SIG-M5 treated with dmso at 0.1 percent for 504 hours (cell line): ENCODE measurements at regions not wholly inside any gene's neighbourhood (a gene's known extent, or its start where the extent isn't known, plus 50 kb on each side); places are given as distances from the start of the nearest gene placed in this dataset.
A peak's percentile ranks its signal among the peaks of the same experiment; 100 is the strongest.

Experiments
- DNase-seq: peaks from one replicate; lab custom pipeline; 2025; ENCODE audit not compliant: unreplicated experiment; lab: John Stamatoyannopoulos, UW

DNA sequence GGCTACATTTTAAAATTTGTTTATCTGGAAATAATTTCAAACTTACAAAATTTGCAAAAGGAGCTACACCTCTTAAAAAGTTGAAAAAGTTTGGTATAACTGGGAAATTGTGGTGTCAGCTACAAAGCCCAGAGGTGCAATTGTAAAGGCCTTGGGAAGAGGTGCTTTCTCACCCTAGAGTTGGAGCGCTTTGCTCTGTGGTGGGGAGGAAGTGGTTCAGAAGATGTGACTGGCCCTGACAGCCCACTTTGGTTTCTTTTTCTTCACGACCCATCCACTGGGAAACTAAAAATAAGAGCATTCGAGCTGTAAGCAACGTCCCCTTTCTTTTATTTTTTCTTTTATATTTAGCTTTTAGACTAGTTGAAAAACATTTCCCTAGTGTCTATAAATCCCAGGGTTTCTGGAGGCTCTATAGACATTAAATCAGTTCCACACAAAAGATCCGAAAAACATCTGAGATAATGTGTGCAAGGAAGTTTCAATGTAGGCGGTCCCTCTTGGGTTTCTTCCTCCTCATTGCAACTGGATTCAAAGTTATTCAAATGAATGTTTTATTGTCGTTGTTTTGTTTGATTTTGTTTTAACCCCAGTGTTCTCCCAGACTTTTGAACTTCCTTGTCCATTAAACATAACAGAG, 397.8 kb downstream of the KIF16B start:
- no peak for DNase-seq

DNA sequence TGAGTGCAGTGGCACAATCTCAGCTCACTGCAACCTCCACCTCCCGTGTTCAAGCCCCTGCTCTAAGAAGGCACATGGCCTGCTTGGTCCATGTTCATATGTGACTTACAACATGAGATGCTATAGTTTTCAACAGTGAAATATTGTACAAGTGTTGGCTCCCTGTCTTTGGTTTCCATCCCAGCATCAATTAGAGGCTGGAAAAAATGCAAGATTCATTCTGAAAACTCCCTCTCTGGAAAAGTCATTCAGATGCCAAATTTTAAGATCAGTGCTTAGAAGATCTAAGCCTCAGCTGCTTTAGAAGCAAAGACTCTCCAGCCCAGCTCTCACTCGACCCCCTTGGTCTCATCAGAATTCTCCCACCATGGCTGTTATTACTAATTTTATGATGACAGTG, 398.9 kb downstream of the KIF16B start:
- no peak for DNase-seq

DNA sequence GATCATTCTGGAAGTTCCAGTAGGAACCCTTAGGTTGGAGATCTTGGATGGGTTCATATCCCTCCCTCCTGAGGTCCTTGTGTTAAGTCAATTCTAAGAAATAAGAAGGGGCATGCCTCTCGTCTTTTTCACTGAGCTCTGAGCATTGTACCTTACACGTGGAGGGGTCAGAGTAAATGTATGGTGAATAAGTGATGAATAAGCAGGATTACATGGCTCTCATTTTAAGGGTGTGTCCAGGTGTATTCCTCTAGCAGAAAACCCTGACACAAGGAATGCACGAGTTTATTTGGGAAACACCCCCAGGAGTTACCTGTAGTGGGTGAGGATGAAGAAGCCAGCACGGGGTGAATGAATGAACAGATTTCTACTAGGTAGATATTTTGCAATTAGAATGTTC, 400.2 kb downstream of the KIF16B start:
- DNase-seq: no peak

DNA sequence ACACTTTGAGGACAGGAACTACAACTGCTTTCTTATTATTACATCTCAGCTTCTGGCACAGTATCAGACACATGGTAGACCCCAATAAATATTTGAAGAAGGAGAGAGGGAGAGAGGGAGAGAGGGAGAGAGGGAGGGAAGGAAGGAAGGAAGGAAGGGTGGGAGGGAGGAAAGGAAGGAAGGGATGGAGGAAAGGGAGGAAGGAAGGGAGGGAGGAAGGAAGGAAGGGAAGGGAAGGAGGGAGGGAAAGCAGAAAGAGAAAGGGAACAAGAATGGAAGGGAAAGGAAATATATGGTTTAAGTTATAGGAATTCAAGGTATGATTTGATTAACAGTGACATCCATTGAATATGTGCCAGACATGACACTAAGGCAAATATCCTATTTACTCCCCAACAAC, 402.1 kb downstream of the KIF16B start:
- no peak for DNase-seq

GRCh38 chr20:16170406-16170971, 402.8 kb downstream of the KIF16B start:
- no peak for DNase-seq

DNA sequence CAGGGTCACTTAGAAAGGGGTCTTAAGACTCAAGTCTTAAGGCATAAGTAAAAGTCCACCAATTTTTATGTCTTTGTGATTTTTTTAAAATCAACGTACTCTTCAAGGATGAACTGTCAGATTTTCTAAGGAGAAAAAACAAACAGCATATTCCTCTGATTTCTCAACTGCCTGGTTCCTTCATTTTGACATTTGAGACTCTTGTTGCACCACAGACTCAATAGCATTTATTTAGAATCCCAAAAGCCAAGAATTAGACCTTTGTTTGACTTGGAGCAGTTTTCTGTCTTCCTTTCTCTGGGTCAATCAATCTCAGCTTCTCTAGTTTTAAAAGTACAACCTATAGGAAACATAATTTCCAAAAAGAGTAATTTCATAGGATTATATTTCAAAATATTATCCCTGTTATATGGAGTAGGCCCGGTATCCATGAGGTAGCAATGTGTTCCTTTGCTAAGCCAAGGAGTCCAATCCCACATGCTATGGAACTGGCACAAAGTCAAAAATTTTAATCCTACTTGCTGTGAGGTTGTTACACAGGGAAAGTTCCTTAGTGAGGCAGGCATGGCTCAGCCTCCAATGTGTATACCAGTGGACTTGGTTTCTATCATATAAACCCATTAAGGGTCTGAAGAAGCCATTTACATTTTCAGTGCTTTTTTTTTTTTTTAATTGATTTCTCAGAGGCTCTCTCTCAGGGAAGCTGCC, 405.7 kb downstream of the KIF16B start:
- DNase-seq: no peak

DNA sequence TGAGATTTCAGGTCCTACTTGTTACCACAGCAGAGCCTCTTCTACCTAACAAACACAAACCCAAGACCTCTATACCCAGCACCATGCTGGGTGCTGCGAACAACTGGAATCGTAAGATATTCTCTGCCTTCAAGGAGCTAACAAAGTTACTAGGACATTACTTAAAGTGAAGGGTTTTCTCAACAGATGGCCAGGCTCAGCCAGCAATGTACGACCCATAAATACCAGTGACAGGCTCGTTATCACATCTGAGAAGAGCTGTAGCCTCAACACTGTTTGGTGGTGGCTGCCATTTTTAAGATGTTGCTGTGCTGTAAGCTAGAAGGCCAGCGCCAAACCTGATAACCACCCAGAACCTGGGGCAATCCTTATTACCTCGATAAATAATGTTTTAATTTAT, 406.5 kb downstream of the KIF16B start:
- no peak for DNase-seq

- DNase-seq: no peak
Measured at GRCh38 chr20:16158976-16159286, 414.3 kb downstream of the KIF16B start.

DNA sequence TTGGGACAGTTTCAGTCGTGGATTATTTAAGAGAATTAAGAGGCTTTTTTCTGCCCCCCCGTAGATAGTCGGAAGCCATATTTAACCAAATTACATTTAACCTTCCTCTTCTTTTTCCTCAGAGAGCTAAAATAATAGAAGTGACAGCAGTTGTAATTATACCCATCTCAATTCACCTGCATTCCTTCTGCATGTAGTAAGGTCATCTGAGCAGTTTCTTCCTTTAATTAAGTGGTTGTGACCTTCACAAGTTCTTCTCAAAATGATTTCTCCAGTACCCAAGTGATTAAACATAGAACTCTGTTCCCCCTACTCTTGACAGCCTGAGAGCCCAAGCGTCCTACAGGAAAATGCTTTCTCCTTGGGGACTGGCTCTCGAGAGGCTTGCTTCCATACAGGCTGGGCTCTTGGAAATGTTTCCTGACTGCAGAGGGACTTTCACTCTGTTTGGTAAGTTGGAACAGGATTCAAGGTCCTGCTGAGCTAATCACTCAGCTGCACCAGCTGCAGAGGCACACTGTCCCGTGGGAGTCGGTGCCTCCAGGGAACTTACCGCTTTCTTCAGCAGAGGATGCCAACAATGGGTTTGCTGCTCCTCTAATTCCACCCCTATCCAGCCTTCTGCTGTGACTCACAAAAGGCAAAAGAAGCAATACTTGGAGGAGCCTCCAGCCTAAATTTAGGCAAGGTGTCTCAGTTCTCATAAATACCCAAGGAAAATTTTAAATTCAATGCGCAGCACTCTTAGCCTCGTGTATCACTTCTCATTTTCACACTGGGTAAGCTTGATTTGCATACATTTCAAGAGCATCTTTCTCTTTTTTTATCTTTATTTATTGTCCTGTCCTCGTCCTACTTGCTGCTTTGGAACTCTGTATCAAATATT, 414.9 kb downstream of the KIF16B start:
- DNase-seq: no peak

GRCh38 chr20:16147916-16148315, 425.3 kb downstream of the KIF16B start:
- DNase-seq: no peak

- no peak for DNase-seq
Measured at GRCh38 chr20:16147216-16147615, 426.0 kb downstream of the KIF16B start.

GRCh38 chr20:16145919-16146318, 427.3 kb downstream of the KIF16B start:
- DNase-seq: no peak

DNA sequence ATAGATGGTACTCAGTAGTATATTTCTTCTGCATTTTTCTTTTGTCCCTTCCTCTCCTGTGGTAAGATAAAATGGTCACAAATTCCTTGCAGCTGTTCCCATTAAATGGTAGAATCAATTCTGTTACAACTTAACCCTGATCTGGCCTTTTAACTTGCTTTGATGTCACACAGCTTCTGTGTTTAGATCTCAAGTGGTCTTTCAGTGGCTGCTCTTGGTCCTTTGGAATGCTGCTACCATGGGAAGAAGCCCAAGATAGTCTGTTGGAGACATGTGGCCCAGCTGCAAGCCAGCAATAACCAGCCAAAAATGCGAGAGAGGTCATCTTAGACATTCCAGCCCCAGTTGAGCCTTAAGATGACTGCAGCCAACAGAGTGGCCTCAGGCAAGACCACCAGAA, 429.7 kb downstream of the KIF16B start:
- DNase-seq: no peak

DNA sequence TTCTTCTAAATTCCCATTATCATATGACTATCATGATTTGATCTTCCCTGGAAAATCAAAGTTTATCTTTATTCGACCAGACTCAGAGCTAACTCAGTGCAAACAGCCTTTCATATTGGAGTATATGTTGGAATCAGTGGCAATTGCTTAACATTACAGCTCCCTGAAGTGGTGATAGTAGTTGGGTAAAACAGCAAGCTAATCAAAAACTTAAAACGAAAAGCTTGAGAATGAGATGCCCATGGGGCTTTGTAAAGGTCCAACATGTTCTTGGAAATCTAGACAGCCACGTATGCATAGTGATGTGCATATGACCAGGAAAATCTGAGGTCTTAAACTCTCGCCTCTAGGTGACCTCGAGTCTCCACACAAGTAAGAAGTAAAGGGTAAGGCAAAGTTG, 437.6 kb downstream of the KIF16B start:
- no peak for DNase-seq

- DNase-seq: peak; percentile 19
Measured at GRCh38 chr20:16132036-16132798, 441.0 kb downstream of the KIF16B start.

- no peak for DNase-seq
Measured at GRCh38 chr20:16129411-16129810, 443.8 kb downstream of the KIF16B start.

DNA sequence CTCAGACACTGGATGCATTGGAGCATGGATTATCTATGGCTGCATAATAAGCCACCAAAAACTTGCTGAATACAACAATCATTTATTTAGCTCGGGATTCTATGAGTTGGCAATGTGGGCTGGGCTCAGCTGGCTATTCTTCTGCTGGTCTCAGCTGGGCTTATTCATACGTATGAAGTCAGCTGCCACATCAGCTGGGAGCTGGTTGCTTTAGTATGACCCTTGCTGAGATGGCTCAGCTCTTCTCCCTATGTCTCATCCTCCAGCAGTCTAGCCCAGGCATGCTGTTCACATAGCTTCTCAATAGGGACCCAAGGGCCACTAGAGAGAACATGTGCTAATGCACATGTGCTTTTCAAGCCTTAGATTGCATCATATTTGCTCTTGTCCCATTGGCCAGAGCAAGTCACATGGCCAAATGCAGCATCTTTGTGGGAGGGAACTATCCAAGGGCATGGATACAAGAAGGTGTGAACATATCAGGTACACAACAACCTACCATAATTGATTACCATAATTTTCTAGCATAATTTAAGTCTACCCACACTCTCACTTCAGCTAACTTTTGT, 444.6 kb downstream of the KIF16B start:
- no peak for DNase-seq

DNA sequence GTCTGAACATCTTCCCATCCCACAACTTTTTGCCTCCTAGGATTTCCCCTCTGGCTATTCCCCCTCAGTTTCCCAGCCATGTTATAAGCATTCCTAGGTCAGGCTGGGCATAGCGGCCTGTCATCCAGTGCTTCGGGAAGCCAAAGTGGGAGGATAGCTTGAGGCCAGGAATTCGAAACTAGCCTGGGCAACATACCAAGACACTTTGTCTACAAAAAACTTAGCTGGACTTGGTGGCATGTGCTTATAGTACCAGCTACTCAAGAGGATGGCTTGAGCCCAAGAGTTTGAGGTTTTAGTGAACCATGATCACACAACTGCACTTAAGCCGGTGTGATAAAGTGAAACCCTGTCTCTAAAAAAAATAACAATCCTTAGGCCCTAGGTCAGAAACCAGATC, 447.4 kb downstream of the KIF16B start:
- DNase-seq: no peak

DNA sequence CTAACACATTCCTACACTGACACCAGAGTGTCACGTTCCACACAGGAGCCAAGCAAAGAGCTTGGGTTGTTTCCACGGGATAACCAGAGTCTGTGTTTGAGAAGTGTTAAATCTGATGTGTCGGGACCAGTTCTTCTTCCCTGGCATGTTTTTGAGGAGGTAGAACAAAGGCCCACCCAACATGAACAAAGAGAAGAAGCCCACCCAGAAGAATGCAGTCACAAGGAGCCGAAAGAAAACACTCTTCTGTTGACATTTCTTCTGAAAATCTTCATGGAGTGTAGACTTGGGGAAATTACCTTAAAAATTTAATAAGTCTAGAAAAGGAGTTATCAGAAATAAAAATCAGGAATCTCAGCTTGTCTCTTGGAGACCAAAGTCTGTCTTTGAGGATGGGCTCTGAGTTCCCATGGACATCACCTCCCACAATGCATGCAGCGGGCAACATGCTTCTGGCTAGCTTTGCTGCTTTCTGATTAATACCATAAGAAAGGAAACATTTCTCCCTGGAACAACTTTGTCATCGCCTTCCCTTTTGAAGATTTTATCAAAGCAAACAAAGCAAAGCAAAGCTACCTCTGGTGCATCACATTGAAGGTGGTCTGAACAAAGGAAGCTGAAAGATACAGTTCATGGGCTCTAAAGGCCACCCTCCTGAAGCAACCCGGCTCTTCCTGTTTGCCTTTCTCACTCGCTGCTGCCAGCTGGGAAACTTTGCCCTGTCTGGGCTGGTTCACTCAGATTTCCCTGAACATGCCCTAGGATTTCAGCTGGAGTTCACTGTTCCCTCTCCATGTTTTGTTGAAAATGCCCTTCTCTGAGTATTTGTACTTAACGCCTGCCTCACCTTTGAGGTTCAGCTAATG, 448.1 kb downstream of the KIF16B start:
- DNase-seq: no peak

- no peak for DNase-seq
Measured at GRCh38 chr20:16124491-16124890, 448.8 kb downstream of the KIF16B start.
